NCI-H510A (cell line): ENCODE measurements at regions not wholly inside any gene's neighbourhood (a gene's known extent, or its start where the extent isn't known, plus 50 kb on each side); places are given as distances from the start of the nearest gene placed in this dataset.
A peak's percentile ranks its signal among the peaks of the same experiment; 100 is the strongest.
"Not testable (repeated sequence)": the region's sequence is repeated elsewhere in the genome, so short reads cannot be mapped to it uniquely, and the experiment has no call there.

Experiments used
- DNase-seq: peaks from one replicate; lab custom pipeline; 2025; lab: John Stamatoyannopoulos, UW

DNA sequence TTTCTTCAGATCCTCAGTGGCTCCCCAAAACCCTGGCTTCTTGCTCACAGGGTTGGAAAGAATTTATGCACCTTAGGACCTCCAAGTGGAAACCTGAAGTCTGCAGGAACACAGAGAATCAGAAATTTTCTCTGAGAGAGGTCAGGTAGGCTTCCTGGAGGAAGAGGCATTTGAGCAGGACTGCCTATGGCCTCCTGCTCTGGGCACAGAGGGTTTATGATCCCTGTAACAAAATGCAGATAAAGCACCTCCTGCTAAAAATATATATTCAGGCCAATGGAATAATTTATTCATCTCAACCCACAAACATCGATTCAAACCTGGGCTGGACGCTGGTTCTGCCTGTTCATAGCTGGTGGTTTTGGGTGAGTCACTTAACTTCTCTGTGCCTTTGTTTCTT is 68.1 kb upstream of the FGF3 start:
- no peak for DNase-seq

GRCh38 chr11:69887841-69888427 is 68.7 kb upstream of the FGF3 start:
- DNase-seq = no peak

- peak; percentile 4 for DNase-seq
Observed at GRCh38 chr11:69888483-69889181, 69.4 kb upstream of the FGF3 start.

- DNase-seq = no peak
Observed at GRCh38 chr11:69889400-69890318, 70.4 kb upstream of the FGF3 start.

GRCh38 chr11:69890476-69890875 is 71.3 kb upstream of the FGF3 start:
- DNase-seq = no peak

GRCh38 chr11:69891421-69892236 is 72.4 kb upstream of the FGF3 start:
- no peak for DNase-seq

GRCh38 chr11:69892237-69892985 is 73.2 kb upstream of the FGF3 start:
- DNase-seq = no peak

GRCh38 chr11:69892986-69893555 is 73.9 kb upstream of the FGF3 start:
- DNase-seq = no peak

DNA sequence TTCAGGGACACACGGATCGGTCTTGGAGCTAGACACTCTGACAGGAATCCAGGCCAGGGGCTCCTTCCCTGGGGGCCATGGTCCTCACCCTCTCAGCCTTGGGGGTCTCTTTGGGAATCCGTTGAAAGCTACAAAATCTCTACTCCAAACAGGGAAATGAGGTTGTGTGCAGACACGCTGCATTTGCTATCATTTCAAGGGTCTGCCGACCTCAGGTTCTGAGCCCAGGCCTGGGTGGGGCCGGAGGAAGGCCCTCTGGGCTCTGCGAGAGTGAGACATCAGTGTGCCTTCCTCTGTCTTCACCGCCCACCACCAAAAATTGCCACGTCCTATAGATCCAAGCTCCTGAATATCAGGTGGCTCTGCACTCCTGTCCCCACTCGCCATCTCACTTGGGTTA is 74.4 kb upstream of the FGF3 start:
- DNase-seq = no peak

- no peak for DNase-seq
Observed at GRCh38 chr11:69894181-69894611, 75.0 kb upstream of the FGF3 start.

DNA sequence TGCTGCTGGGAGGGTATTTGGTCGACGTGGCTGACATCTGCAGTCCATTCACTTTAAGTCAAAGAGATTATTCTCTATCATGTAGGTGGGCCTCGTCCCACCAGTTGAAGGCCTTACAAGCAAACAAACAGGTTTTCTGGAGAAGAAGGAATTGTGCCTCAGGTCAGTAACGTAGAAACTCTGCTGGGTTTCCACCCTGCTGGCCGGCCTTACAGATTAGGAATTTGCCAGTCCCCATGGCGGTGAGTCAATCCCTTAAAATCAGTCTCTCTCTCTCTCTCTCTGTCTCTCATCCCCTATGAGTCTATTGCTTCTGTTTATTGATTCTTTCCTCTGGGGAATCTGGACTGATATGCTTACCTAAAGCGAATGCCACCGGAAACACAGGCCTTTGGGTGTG is 75.4 kb upstream of the FGF3 start:
- DNase-seq = no peak

GRCh38 chr11:69896250-69896649 is 77.0 kb upstream of the FGF3 start:
- DNase-seq = no peak

- DNase-seq = no peak
Observed at GRCh38 chr11:69898123-69898522, 78.9 kb upstream of the FGF3 start.

GRCh38 chr11:69899957-69900821 is 81.0 kb upstream of the FGF3 start:
- DNase-seq = no peak

- not testable (repeated sequence) for DNase-seq
Observed at GRCh38 chr11:69900822-69901302, 81.6 kb upstream of the FGF3 start.

DNA sequence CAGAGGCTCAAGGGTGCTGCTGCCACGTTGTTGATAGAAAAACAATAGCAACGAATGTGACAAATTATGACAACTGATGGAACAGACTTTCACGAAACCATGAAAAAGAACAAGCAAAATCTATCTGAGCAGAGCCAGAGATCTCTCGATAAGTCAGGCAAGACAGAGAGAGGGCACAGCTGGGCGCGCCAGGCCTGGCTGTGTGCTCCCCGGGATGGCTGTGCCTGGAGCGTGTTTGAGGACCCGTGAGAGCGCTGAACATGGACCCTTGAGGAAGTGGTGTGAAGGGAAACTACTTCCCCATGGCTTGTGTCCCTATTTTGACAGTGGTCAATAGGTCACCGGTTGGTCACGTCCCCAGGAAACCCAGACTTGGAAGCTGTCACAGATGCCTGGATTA is 83.1 kb upstream of the FGF3 start:
- DNase-seq = no peak

GRCh38 chr11:69903211-69903610 is 84.0 kb upstream of the FGF3 start:
- no peak for DNase-seq

DNA sequence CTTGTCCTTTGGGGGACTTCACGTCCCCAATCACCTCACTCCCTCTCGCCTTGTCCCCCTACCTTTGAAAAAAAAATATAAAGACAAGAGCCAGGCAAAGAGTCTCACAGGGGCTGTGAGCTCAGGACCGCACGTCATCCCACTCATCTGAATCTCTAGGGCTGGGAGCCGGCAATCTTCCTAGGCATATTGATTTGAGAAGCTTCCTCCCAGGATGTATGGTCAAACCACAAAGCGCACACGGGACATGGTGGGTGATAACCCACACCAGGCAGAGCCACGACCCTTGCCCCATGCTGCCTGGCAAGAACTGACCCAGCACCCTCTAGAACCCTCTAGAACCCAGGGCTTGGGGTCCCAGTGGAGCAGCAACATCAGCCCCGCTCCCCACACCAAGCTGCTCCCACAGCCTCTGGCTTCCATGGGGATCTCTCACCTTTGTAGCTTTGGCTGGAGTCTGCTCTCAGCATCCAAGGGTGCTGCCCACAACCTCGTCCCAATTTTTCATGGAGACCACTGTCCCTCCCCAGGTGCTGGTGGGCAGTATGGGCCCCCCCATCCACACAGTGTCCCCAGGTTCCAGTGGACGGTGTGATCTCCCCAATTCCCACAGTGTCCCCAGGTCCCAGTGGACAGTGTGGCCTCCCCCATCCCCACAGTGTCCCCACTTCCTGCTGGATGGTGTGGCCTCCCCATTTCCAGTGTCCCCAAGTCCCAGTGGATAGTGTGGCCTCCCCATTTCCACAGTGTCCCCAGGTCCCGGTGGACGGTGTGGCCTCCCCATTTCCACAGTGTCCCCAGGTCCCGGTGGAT is 85.2 kb upstream of the FGF3 start:
- DNase-seq = no peak

GRCh38 chr11:69904974-69905535 is 85.8 kb upstream of the FGF3 start:
- no peak for DNase-seq
